GM10248 (cell line): ENCODE measurements at regions not wholly inside any gene's neighbourhood (a gene's known extent, or its start where the extent isn't known, plus 50 kb on each side); places are given as distances from the start of the nearest gene placed in this dataset.
"Not testable (repeated sequence)": the region's sequence is repeated elsewhere in the genome, so short reads cannot be mapped to it uniquely, and the experiment has no call there.

Experiments
- CTCF ChIA-PET: fragments of 300-600 bp; sonication (Branson Sonifier 250); formaldehyde crosslinking; extraction: SDS; loops from one replicate; lab custom pipeline; 2021; ENCODE audit warnings: antibody characterized with exemption; lab: Yijun Ruan, JAX
- POLR2A ChIA-PET: fragments of 350-650 bp; sonication (Branson Sonifier 250); formaldehyde crosslinking; extraction: SDS; loops from one replicate; lab custom pipeline; 2020; ENCODE audit warnings: antibody characterized with exemption; lab: Yijun Ruan, JAX
- DNase-seq: peaks from one replicate; pipeline ENCODE4 v3.0.0; 2012; ENCODE audit errors: extremely low spot score
- TF ChIP-seq, protein P1 (sequence below): IDR thresholded peaks from 2 replicates; pipeline ENCODE4 v1.5.1; 2012; ENCODE audit warnings: mild to moderate bottlenecking, low read depth; ENCODE audit errors: extremely low read depth, missing control alignments, control extremely low read depth

GRCh38 chr14:48023881-48024280 lies 348.5 kb upstream of the MDGA2 start:
- DNase-seq, result no peak
- TF ChIP-seq, protein P1, sequence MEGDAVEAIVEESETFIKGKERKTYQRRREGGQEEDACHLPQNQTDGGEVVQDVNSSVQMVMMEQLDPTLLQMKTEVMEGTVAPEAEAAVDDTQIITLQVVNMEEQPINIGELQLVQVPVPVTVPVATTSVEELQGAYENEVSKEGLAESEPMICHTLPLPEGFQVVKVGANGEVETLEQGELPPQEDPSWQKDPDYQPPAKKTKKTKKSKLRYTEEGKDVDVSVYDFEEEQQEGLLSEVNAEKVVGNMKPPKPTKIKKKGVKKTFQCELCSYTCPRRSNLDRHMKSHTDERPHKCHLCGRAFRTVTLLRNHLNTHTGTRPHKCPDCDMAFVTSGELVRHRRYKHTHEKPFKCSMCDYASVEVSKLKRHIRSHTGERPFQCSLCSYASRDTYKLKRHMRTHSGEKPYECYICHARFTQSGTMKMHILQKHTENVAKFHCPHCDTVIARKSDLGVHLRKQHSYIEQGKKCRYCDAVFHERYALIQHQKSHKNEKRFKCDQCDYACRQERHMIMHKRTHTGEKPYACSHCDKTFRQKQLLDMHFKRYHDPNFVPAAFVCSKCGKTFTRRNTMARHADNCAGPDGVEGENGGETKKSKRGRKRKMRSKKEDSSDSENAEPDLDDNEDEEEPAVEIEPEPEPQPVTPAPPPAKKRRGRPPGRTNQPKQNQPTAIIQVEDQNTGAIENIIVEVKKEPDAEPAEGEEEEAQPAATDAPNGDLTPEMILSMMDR, result no peak
- ChIA-PET CTCF (no interaction called here), POLR2A (no interaction called here)

DNA sequence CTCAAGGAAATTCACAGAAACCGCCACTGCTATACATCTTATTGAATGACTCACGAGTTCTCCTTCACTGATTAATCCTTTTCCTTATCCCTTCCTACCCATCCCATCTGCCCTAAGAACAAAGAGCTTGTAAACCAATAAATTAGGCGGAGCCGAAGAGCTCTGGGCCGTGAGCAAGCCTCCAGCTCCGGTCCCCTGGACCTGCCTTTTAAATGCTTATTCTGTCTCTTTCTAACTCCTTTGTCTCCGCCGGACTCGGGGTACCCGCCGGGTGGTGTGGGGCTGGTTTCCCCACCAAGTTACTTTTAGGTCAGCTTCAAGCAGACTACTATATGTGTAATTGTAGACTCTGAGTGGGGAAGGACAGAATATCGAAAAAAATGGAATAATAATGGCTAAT lies 336.1 kb upstream of the MDGA2 start:
- DNase-seq, CTCF ChIA-PET, POLR2A ChIA-PET: not testable (repeated sequence)

GRCh38 chr14:48008646-48009045 lies 333.2 kb upstream of the MDGA2 start:
- DNase-seq, result no peak
- TF ChIP-seq, protein P1, result no peak
- ChIA-PET CTCF (no interaction called here), POLR2A (no interaction called here)

DNA sequence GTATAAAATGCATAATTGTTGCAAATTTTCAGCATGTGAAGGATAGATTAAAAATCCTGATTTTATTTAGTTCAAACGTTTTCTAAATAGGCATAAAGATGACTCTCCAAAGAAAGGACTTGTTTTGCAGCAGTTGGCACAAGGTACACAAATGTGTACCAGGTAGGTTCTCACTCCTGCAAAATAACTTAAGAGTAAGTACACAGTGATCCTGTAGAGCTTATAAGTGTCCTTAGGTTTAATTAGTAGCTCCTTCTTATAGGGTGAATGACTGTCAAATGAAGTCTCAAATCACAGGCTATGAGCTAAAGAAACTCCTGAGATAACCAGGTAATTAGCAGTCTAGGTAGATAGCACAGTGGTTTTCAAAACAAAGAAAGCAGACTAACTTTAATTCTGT lies 330.6 kb upstream of the MDGA2 start:
- CTCF ChIA-PET, result interaction anchor here (1.1 kb wide), 1 partner anchor 9 kb away, joined by 4 read pairs; no protein-coding TSS in a partner anchor
- TF ChIP-seq, protein P1, result no peak
- DNase-seq, result no peak
- POLR2A ChIA-PET, result no interaction called here

DNA sequence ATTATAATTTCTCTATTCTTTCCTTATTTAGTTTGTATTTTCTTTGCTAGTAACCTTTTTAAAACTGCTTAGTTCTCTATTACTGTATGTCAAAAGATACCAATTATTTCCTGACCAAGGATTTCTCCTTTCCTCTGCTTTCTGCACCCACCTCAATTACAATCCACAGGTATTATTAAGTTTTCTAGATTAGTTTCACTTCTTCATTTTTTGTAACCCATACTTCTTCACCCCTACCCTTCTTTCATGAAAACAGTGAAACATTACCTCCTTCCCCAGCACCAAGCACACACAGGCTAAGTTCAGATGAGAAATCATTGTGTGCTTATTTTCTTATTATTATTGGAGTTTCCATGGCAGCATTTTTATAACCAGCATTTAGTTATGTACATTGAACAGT lies 318.5 kb upstream of the MDGA2 start:
- DNase-seq, result no peak
- TF ChIP-seq, protein P1, result no peak
- POLR2A ChIA-PET, result no interaction called here
- CTCF ChIA-PET, result no interaction called here

DNA sequence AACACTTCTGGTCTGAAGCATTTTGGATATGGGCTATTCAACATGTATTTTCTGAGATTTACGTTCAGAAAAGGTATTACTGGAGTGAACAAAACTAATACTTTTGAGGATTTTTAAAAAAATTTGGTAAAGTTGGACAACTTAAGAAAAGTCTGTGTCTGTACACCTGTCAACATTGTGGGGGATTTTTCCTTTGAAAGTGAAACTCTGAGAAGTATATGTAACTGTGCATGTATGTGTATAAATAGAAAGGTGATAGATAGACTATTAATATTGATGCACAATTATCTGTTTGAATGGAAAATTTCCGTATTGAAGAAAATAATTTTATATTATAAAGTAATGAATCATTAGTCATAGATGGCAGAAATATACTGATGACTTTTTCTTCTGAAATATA lies 312.8 kb upstream of the MDGA2 start:
- TF ChIP-seq, protein P1, result no peak
- DNase-seq, result no peak
- ChIA-PET CTCF (no interaction called here), POLR2A (no interaction called here)

GRCh38 chr14:47978871-47979270 lies 303.5 kb upstream of the MDGA2 start:
- ChIA-PET CTCF (no interaction called here), POLR2A (no interaction called here)
- TF ChIP-seq, protein P1, result no peak
- no peak for DNase-seq
